Suppressor macrophage (primary cell): ENCODE measurements at regions not wholly inside any gene's neighbourhood (a gene's known extent, or its start where the extent isn't known, plus 50 kb on each side); places are given as distances from the start of the nearest gene placed in this dataset.
A peak's percentile ranks its signal among the peaks of the same experiment; 100 is the strongest.

Source experiments
- DNase-seq, 4 experiments: peaks; one replicate each; pipeline ENCODE4 v3.0.0-alpha.2; 2020 to 2022

DNA sequence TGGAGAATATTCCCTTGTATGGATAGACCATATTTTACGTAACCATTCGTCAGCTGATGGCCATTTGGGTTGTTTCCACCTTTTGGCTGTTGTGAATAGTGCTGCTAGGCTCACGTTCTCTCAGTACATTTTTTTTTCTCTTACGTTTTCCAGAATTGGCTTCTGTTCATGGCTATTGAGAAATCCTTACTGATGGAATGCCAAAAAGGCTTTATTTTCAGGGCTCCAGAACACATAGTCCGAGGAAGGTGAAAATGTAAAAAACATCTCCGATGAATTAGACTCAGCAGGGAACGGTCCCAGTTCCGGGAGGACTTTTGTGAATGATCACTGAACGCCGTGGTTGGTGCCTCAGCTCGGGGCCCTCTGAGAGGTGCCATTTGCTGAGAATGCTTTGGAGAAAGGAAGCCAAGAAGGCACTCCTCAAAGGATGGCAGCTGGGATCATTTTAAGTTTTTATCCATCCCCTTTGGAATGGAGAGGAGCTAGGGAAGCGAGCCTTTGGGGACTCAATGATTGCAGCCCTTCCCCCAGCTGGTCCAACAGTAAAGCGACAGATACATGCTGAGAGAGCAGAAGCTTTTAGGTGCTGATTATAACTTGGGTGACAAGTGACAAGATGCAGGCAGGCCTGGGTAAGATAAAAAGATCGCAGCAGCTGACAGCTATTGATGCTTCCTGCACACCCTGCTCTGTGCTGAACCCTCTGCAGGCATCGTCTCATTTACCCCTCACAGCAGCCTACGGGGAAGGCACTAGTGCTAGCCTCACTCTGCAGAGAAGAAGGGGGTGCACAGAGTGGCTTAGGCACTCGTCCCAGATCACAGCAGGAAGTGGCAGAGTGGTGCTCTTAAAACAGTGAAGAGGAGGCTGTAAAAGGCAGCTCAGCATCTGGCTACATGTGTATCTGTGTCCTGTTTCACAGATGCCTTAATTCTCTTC lies 133.4 kb upstream of the KCNG1 start:
- DNase-seq, result no peak

DNA sequence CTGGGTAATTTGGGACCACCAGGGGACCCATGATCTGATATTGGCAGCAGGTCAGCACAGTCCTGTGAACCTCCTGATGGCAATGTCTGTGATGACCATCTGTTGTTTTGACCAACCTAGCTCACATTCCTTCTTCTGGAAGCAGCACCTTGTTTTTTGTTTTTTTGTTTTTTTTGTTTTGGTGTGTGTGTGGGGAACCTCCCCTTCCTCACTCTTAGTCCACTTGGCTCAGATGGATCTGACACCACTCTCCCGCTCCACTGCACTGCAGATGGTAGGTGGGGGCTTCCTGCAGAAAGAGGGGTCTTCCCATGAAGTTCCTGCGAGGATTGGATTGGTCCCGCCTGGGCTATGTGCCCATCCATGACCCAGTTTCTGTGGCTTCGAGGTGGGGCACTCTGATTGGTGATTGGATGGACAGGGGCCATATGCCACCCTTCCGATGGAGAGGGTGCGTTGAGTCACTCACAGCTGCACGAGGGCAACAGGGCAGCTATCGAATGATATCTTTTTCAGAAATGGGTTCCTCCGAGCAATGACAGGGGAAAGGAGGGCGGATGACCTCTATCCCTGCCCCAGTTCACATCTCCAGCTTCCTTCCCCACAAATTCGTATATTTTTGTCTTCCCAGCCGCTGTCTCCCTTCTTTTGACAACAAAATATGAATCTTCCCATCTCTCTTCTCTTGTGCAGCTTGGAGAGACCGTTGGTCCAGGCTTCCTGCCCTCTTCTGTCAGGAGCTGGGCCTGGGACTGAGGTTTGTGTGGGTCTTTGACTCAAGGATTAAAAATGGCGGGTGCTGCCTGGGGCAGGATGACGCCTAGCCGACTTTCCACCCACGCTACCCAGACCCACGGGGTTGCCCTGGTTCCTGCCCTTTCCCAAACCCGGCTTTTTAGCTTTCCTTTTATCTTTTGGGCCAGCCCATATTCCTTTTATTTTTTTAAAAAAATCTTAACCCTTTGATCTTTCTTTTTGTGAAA lies 132.1 kb upstream of the KCNG1 start:
- DNase-seq, result no peak

DNA sequence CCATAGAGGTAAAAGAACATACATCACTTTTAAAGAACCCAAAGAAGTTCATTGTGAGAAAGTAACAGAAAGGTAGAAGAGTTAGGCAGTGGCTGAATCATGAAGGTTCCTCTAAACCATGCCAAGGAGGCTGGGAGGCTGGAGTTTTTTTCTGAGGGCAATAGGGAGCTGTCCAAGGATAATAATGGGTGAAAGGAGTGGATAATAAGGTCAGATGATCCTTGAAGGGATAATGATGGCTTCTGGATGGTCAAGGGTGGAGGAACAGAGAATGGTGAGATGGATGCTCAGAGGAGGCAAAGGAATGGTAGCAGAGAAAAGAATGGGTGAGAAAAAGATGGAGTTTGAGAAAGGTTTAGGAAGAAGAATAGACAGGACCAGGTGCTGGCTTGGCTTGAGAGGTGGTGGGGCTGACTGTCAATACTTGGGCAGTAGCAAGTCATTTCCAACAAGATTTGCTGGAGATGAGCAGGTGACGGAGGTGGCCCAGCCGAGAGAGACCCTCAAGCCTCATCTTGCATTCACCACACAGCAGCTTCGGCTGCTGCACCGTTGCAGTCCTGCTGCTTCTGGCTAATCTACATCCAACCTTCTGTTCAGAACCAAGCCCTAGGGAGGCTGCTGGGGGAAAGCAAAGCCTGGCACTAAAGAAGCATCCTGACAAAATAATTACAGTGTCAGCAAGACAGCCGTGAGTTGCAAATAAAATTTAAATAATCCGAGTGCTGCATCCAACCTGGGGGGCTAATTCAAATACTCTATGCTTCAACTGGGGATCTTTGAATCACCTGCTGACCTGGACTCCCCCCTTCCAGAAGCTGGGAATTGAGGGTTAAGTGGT lies 131.2 kb upstream of the KCNG1 start:
- no peak for DNase-seq

DNA sequence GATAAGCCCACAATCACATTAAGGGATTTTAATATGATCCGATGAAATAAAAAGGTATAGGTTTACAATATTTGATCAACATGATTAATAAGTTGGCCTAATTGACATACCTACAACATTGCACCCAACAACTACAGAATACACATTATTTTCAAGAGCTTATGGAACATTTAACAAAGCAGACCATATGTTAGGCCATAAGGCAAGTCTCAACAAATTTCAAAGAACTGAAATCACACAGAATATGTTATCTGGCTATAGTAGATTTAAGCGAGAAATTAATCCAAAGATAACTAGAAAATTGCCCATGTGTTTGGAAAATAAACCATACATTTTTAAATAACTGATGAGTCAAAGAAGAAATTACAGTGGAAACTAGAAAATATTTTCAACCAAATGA lies 126.0 kb upstream of the KCNG1 start:
- no peak for DNase-seq

DNA sequence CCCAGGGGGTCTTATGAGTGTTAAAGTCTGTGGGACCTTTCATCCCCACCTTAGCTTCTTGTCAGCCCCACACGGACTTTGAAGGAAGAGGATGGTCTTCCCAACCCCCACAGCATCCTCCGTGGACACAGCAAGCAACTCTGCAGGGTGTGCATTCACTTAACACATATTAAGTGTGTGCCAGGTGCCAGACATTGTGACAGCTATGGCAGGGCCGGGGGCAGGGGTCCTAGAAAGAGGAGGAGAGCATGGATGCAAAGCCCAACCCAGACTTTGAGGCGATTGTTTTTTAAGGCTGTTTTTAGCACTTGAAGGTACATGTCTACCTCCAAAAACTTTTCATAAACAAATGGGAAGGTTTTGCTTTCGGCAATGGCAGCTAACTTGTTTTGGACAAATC lies 121.6 kb upstream of the KCNG1 start:
- DNase-seq, result no peak

DNA sequence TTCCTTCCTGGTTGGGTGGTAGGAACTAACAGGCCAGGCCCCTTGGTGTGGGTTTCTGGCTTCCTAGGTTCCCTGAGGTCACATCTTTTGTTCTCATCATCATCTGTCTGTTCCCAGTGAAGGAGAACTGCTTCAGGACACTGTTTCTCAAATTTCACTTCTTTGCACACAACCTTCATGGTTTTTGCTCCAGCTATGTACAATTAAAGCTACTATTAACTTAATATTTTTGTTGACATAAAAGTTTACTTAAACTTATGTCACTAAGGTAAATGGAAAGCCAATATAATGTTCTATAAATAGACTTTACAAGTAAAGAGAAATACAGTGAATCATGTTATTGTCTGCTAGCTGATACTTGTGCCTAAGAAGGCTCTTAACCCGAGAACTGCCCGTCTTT lies 120.7 kb upstream of the KCNG1 start:
- DNase-seq, result no peak

DNA sequence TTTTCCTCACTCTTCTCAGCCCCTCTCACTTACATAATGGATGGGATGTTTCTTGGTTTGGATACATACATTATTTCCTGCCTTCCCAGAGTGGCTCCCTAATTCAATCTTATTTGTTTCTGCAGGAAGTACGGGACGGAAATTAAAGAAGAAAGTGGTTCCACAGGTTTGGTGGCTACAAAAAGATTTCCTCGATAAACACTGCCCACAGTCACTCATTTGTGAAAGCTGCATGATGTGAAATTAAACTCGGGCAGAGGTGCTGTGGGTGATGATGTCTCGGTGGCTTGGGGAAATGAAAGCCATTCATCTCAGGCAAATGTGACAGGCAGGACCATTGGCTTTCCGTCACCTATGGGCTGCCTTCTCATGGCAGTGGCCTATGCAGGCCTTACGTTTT lies 119.5 kb upstream of the KCNG1 start:
- DNase-seq, result no peak

DNA sequence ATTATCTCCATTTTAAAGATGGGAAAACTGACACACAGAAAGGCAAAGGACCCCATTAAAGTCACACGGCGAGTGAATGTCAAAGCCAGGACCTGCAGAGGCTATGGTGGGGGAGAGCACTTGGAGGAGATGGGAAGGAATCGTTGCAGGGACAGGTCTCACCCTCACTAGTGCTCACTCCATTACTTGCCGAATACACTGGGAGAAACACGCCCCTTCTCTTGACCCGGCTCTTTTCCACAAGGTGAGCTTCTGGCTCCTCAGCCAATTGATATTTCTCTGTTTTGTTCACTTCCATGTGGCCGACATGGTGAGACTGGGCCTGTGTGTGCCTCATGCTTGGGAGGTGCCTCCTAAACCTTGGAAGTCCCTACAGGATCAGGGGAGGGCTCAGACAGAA lies 117.8 kb upstream of the KCNG1 start:
- no peak for DNase-seq

DNA sequence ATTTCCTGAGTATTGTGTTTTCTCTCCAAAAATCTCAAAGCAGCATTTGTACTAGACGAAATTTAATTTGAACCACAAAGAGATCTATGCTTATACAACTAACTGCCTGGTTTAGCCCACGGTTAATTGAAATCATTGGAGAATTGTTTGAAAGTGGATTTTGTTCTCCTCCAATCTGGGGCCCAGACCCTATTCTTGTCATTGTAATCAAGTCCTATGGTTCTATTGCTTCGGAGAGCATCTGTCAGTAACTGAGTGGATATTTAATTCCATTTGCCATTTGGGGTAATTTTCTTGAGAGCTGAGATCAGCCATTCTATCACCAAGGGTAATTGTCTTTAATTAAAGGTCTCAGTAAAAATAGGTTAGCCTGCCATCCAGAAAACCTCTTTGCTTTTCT lies 117.0 kb upstream of the KCNG1 start:
- no peak for DNase-seq

DNA sequence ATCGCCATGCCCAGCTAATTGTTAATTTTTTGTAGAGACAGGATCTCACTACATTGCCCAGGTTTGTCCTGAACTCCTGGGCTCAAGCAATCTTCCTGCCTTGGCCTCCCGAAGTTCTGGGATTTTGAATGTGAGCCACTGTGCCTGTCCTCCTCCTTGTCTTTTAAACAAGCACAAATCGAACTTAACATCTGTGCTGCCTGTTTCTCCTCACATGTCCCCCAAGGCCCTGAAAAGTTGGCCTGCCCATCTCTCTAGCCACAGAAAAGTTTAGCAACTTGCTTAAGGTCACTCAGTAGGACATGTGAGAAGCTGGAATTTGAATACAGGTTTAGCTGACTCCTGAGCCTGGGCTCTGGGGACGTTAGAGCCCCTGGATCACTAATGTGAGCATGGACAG lies 115.7 kb upstream of the KCNG1 start:
- no peak for DNase-seq

DNA sequence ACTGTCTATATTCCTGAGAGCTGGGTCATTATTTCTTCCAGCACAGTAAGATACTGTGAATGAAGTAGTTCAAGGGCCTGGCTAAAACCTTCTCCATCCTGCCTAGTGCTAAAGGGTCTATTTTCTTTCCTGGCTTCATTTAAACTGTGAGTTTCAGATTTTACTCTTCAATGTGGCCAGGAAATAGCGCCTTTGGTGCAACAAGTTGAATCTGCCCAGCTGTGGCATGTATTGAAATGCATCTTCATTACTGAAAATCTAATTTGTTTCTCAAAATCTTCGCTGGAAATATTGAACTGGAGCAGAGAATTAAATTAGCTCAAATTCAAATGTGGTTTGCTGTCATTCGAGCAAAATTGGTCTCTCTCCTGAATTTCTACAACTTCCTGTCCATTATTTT lies 114.6 kb upstream of the KCNG1 start:
- DNase-seq, result no peak

DNA sequence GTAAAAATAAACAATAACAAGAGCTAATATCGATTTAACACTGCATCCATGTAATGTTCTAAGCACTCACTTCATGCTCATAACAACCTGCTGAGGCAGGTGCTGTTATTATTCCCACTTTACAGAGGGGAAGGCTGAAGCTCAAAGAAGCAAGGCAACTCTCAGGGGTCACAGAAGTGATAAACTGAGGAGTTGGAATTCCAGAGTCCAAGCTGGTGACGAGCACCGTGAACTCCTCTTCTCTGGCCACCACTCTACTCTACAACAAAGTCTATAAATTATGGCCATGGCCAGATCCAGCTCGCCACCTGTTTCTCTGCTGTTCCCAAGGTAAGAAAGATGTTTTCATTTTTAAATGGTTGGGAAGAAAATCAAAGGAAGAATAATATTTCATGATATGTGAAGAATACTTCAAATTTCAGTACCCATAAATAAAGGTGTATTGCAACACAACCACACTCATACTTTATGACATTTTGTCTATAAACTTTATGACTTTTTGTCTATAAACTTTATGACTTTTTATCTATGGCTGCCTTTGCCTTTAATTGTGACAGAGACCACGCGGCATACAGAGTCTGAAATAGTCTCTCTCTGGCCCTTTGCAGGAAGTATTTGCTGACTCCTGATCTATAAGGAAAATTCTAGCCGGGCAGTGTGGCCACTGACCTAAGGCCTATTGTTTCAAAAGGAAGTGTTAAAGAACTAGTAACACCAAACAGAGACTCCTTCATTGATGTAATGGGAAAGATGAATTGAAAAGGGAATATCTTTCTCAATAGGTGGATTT lies 113.2 kb upstream of the KCNG1 start:
- DNase-seq, result no peak

DNA sequence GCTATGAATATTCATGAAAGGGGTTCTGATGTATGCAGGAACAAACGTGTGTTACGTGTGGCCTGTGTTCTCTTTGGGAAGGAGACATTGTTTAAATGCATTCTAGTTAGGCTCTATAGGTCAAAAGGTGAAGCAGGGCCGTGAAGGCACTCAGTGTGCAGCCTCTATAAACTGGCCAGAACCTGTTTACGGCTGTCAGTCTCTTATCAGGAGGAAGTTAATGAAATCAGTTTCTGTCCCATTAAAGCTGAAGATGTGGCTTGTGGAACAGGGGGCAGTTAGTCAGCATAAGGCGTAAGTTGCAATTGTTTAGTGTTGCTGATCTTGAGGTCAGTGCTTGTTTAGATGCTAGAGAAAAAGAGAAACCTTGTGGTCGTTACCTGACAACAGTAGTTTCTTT lies 111.5 kb upstream of the KCNG1 start:
- no peak for DNase-seq

DNA sequence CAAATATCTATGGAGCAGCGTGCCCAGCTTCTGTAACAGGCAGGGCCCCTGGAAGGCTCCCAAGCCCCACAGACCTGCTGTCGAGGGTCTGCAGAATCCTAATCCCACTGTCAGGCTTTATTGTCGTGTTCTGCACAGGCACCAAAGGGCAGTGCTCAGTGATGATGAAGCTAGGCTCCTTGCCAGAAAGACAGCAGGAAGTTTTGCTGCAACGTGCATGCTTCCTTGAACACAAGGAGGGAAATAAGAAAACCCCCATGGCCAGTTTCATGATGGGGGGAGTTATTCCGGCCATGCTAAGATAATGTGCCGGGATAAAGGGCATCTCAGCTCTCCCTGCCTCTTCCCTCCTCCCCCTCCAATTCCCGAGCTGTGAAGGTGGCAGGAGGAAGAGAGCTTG lies 109.4 kb upstream of the KCNG1 start:
- DNase-seq, result no peak

DNA sequence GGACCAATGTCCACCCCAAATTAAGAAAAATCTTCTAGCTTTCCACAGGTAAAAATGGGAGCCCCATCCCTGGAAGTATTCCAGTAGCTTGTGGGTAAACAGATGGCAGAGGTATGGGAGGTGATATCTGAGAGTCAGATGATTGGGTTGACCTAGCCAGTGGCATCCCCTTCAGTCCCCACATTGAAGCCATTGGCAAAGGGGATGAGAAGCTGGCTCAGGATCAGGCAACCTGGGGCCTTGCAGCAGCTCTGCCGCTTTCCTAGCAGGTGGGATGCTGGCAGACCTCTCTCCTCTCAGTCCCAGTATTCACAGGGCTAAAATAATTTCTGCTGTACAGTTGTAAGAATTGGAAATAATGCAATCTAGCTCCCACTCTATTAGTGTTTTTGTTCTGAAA lies 108.9 kb upstream of the KCNG1 start:
- no peak for DNase-seq

DNA sequence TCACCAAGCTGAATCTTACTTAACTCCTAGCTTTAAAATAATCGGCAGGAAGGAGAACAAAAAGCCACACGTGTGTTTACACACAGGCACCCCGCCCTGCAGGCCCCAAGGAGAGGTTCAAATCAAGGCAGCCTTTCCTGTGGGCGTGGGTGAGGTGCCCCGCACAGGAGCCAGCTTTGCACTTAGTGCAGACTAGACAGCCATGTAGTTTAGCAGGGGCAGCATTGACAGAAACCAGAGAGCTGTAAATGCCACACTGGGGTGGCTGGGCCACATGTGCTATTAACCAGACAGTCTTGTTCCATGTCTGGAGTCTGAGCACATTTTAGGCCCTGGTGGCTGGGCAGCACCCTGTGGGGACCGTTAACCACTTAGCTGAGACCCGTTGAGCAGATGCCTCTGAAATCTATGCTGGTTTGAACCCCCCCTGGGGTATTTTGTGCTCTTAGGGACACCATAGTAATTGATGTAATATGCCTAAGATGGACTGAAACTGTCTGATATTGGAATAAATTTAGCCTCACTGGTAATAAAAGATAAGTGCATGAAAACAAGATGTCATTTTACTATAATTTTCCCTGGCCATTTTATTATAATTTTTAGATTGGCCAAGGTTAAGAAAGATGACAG lies 106.4 kb upstream of the KCNG1 start:
- no peak for DNase-seq

DNA sequence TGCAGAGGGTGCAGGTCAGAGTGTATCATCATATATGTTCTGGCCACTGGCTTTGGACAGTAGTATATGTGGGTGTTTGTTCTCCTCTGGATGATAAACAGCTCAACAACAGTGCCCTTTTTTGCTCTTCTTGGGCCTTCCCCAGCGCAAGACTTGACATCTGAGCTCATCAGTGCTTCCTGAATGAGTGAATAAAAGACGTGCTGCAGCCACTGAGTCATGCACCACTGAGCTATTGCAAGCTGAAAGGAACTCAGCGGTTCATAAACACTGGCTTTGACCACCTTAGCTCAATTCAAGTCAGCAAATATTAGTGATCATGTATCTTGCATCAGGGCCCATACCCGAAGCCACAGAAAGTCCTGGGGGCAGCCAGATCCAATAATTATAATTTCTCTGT lies 105.3 kb upstream of the KCNG1 start:
- peak; percentile 36 to 67 (median 46) for DNase-seq

DNA sequence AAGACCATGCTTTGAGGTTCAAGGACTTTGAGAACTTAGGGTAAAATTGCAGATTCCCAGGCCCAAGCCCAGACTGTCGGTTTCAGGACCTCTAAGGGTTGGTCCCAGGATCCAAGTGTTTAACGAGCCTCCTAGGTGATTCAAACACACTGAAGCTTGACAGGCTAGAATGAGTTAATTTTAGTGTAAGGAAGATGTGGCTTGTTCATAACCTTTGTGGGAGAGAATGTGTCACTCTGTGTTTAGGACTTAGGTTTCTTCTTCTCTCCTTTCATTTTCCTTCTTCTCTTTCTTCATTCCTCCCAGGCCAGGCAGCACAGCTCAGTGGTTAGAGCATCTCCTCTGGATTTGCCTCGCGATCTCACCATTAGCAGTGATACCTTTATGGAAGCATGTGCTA lies 104.8 kb upstream of the KCNG1 start:
- DNase-seq, result no peak

DNA sequence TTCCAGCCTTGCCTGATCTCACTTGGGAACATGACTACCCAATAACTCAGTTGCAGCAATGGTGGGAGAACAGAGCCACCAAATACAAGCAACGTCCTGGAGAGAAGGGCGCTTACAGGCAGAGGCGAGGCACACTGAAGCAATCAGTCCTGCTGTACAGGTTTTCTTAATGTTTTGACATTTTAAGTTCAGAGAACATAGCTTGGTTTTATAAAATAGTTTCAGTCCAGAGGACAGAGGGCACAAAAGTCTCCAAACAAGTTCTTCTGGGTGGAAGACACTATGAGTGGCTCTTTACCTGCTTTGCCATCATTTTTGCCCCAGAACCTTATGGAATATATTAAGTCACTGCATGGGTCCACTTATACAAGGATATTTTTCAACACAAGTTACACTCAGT lies 103.4 kb upstream of the KCNG1 start:
- DNase-seq, result no peak

DNA sequence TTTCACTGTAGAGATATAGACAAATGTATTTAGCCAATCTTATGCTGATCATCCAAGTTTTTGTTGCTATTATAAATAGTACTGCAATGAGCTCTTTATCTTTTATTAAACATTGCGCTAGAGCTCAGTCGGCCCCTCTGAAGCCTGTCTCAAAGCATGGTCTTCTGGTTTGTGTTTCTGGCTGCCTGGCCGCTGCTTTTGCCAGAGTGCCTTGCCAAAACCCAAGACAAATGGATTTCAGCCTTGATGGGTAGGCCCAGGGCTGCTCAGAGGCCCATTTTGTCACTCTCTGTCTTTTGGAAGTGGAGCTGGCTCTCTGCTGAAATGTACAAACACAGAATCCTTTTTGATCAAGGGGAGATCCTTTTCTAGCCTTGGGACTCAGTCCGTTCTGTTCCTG lies 102.9 kb upstream of the KCNG1 start:
- DNase-seq, result no peak

DNA sequence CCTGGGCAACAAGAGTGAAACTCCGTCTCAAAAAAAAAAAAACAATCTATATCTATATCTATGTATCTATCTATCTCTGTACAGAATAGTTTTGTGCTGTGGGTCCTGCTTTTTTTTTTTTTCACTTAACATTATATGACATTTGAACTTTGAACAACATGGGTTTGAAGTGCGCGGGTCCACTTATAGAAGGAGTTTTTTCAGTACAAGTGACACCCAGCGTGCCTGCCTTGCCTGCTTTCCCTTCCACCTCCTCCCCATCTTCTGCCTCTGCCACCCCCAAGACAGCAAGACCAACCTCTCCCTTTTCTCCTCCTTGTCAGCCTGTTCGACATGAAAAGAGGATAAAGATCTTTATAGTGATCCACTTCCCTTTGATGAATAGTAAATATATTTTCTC lies 102.2 kb upstream of the KCNG1 start:
- no peak for DNase-seq
